HUES6 (cell line): ENCODE measurements at regions not wholly inside any gene's neighbourhood (a gene's known extent, or its start where the extent isn't known, plus 50 kb on each side); places are given as distances from the start of the nearest gene placed in this dataset.

Experiments used
- H3K27ac ChIP-seq: 2 replicates; pipeline ENCODE4 v1.7.0; 2013; ENCODE audit warnings: low read depth, mild to moderate bottlenecking, low read length, inconsistent platforms
- H3K27me3 ChIP-seq: 2 replicates; pipeline ENCODE4 v1.6.1; 2013; ENCODE audit warnings: low read length; ENCODE audit not compliant: control insufficient read depth, insufficient read depth
- H3K36me3 ChIP-seq: 2 replicates; pipeline ENCODE4 v1.6.1; 2013; ENCODE audit warnings: low read length; ENCODE audit not compliant: control insufficient read depth, insufficient read depth
- H3K4me1 ChIP-seq: 2 replicates; pipeline ENCODE4 v1.6.1; 2013; ENCODE audit warnings: low read length; ENCODE audit not compliant: control insufficient read depth, insufficient read depth
- H3K4me3 ChIP-seq: 2 replicates; pipeline ENCODE4 v1.5.1; 2013; ENCODE audit warnings: low read depth, low read length
- H3K9ac ChIP-seq: one replicate; pipeline ENCODE4 v1.6.1; 2013; ENCODE audit warnings: mild to moderate bottlenecking, low read length
- H3K9me3 ChIP-seq: 2 replicates; pipeline ENCODE4 v1.6.1; 2013; ENCODE audit warnings: low read depth, low read length; ENCODE audit not compliant: control insufficient read depth, insufficient read depth

DNA sequence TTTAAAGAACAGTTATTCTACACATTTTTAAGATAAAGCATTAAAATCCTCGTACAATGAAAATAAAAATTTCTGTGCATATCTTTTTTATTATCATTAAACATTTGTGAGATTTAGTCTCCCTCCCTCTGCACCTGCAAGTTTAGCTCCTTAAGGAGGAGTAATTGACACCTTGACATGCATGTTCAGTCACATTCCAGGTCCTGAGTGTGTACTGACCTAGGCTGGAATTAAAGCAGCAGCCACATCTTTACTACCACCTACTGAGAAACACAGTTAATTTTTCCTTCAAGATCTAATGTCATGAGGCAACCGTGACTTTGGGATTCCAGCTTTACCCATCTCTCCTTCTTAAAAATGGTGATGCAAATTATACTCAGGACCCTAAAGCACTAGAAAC lies 123.1 kb upstream of the FREM2 start:
- H3K4me3 ChIP-seq = no peak overlapping the region
- H3K27me3 ChIP-seq = no peaks in the 10 kb centered on the region
- no peak overlapping the region for H3K27ac ChIP-seq
- no peaks in the 10 kb centered on the region for H3K36me3 ChIP-seq
- H3K9ac ChIP-seq = no peak overlapping the region
- no peaks in the 10 kb centered on the region for H3K9me3 ChIP-seq
- no peaks in the 10 kb centered on the region for H3K4me1 ChIP-seq

DNA sequence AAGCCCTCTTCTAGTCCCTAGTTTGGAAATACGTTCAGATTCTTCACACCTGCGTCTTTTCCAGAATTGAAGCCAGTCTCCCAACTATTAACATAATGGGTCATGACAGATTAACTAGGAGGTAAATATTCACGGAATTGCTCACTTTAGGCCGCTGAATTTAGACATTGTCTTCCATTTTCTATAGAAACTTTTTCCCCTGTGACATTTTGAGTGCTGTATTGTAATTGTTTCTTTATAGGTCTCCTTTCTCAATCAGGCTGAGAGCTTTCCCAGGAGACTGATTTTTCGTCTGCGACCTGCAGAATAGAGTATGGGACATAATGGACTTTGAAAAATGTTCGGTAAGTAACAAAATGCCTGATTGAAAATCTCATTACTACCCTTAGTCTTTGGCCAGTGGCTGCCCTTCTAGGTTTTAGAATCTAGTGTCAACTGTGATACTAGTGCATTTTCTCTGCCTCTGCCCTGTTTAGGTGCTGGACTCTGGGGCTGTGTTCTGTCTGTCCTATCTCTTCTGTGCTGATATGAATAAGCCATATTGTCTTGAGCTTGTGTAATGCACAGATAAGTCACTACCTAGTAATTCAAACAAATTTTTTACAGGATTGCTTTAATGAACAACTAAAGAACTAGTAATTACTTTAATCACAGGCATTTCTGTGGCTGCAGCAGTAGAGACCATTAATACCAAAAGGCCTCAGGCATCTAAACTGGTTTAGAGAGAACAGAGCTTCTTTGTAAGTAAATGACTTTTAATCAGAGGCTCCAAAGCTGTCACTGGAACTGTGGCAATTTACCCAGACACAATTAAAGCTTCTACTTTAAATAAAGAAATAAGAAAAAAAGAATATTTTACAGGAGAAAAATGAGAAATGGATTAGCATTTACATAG lies 122.4 kb upstream of the FREM2 start:
- Histone ChIP-seq H3K36me3 (no peaks in the 10 kb centered on the region), H3K4me3 (no peak overlapping the region), H3K9me3 (no peaks in the 10 kb centered on the region), H3K4me1 (no peaks in the 10 kb centered on the region), H3K27ac (no peak overlapping the region), H3K27me3 (no peaks in the 10 kb centered on the region), H3K9ac (no peak overlapping the region)

DNA sequence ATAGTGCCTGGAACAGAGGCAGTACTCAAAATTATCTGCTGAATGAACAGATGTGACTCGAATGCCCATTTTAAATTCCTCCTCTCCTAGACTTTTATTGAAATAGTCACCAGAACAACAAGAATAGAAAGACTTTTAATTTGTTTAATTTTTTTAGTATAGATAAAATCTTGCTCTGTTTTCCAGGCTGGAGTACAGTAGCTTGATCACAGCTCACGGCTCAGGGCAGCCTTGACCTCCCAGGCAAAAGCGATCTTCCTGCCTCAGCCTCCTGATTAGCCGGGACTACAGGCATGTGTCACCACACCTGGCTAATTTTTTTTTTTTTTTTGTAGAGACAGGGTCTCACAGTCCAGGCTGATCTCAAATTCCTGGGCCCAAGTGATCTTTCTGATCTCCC lies 120.9 kb upstream of the FREM2 start:
- Histone ChIP-seq H3K36me3 (no peaks in the 10 kb centered on the region), H3K4me1 (no peaks in the 10 kb centered on the region), H3K27ac (no peak overlapping the region), H3K9me3 (0 out of 2 replicates have a peak, but pooled peaks cover 3% of the 10 kb centered on the region), H3K4me3 (no peak overlapping the region), H3K27me3 (no peaks in the 10 kb centered on the region), H3K9ac (no peak overlapping the region)

DNA sequence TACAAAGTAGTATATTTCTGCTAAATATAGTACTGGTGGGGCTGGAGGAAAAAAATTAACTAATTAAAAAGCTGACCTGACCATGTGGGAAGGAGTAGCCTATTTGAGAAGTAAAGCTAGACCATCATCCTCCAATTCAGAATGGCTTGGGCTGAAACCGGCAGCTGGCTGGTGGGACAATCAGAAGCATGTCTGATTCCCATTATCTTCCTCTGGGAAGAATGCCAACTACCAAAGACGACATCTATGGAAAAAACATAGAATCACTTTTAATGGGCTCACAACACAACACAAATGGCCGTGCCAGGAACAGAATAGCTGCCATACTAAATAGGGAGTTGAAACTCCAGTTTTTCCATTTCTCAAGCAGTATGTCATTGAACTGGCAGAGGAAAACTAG lies 120.4 kb upstream of the FREM2 start:
- no peak overlapping the region for H3K9ac ChIP-seq
- H3K4me3 ChIP-seq = no peak overlapping the region
- H3K27me3 ChIP-seq = no peaks in the 10 kb centered on the region
- H3K36me3 ChIP-seq = no peaks in the 10 kb centered on the region
- H3K4me1 ChIP-seq = no peaks in the 10 kb centered on the region
- no peak overlapping the region for H3K27ac ChIP-seq
- H3K9me3 ChIP-seq = 0 out of 2 replicates have a peak, but pooled peaks cover 3% of the 10 kb centered on the region

DNA sequence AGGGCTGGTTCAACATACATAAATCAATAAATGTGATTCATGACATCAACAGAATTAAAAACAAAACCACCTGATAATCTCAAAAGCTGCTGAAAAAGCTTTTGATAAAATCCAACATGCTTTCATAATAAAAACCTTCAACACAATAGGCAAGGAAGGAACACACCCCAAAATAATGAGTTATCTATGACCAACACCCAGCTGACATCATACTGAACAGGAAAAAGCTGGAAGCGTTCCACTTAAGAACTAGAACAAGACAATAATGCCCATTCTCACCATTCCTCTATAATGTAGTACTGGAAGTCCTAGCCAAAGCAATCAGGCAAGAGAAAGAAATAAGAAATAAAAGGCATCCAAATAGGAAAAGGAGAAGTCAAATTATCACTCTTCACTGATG lies 116.2 kb upstream of the FREM2 start:
- Histone ChIP-seq H3K27ac (no peak overlapping the region), H3K27me3 (no peaks in the 10 kb centered on the region), H3K9me3 (0 out of 2 replicates have a peak, but pooled peaks cover 3% of the 10 kb centered on the region), H3K36me3 (no peaks in the 10 kb centered on the region), H3K9ac (no peak overlapping the region), H3K4me3 (no peak overlapping the region), H3K4me1 (no peaks in the 10 kb centered on the region)

DNA sequence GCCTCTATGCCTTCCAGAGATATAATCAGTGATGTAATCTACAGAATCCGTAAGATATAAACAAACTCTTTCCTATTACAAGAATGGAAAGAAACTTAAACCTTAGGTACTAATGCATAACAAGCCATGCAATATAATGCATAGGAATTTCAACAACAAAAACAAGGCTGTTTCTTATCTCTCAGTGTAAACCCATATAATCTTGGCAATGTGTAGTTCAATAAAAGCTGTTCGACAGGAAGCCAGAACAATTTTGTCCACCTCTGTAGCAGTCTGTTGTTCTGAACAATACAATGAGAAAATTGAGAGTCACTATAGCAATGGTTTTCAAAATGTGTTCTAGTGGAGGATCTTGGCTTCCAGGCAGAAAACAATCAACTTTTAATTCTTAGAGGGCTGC lies 111.5 kb upstream of the FREM2 start:
- H3K27me3 ChIP-seq = no peaks in the 10 kb centered on the region
- H3K4me1 ChIP-seq = no peaks in the 10 kb centered on the region
- 0 out of 2 replicates have a peak, but pooled peaks cover 3% of the 10 kb centered on the region for H3K9me3 ChIP-seq
- H3K27ac ChIP-seq = no peak overlapping the region
- no peak overlapping the region for H3K9ac ChIP-seq
- no peaks in the 10 kb centered on the region for H3K36me3 ChIP-seq
- no peak overlapping the region for H3K4me3 ChIP-seq

DNA sequence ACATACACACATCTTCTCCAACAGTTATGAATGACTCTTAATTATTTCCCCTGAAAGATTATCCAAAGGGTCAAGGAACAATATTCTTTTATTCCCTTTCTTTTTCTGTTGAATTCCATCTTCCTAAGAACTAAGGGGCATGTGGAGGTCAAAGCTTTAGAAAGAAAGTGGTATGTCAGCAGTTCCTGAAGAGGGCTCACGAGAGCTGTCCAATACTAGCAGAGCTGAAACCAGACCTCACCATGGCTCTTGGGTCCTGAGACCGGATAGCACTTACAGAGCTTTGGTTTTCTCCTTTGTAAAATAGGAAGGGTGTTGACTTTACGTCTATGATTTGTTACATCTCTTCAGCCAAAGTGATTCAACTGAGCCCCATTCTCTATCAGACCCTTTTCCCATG lies 109.8 kb upstream of the FREM2 start:
- Histone ChIP-seq H3K36me3 (no peaks in the 10 kb centered on the region), H3K27ac (no peak overlapping the region), H3K27me3 (no peaks in the 10 kb centered on the region), H3K9ac (no peak overlapping the region), H3K9me3 (no peaks in the 10 kb centered on the region), H3K4me3 (no peak overlapping the region), H3K4me1 (no peaks in the 10 kb centered on the region)

DNA sequence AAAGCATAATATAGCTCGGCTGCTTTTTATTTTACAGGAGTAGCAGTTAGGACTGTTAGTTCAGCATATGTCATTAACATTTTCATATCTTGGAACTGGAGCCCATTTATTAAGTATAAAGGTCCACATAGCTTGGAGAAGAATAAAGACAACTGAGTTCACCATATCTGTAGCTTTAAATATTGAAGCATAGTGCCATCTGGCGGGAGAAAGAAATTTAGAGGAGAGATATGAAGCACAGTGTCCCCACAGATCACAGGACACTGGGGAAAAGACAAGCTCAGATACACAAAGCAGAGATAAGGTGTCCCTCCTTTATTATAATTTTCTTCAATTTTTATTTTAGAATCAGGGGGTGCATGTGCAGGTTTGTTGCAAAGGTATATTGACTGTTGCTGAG lies 104.7 kb upstream of the FREM2 start:
- H3K9me3 ChIP-seq = no peaks in the 10 kb centered on the region
- H3K4me3 ChIP-seq = no peak overlapping the region
- H3K36me3 ChIP-seq = no peaks in the 10 kb centered on the region
- H3K9ac ChIP-seq = no peak overlapping the region
- no peaks in the 10 kb centered on the region for H3K4me1 ChIP-seq
- no peaks in the 10 kb centered on the region for H3K27me3 ChIP-seq
- H3K27ac ChIP-seq = no peak overlapping the region

DNA sequence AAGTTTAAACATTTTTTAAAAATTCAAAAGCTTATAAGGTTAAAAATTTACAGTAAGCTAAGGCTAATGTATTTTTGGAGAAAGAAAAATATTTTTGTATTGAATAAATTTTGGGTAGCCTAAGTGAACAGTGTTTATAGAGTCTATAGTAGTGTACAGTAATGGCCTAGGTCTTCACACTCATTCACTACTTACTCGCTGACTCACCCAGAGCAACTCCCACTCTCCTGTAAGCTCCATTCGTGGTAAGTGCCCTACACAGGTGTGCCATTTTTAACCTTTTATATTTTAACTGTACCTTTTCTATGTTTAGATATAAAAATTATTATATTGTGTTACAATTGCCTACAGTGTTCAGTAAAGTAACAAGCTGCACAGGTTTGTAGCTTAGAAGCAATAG lies 96.6 kb upstream of the FREM2 start:
- Histone ChIP-seq H3K27ac (no peak overlapping the region), H3K9ac (no peak overlapping the region), H3K4me1 (no peaks in the 10 kb centered on the region), H3K27me3 (no peaks in the 10 kb centered on the region), H3K36me3 (no peaks in the 10 kb centered on the region), H3K4me3 (no peak overlapping the region), H3K9me3 (no peaks in the 10 kb centered on the region)

DNA sequence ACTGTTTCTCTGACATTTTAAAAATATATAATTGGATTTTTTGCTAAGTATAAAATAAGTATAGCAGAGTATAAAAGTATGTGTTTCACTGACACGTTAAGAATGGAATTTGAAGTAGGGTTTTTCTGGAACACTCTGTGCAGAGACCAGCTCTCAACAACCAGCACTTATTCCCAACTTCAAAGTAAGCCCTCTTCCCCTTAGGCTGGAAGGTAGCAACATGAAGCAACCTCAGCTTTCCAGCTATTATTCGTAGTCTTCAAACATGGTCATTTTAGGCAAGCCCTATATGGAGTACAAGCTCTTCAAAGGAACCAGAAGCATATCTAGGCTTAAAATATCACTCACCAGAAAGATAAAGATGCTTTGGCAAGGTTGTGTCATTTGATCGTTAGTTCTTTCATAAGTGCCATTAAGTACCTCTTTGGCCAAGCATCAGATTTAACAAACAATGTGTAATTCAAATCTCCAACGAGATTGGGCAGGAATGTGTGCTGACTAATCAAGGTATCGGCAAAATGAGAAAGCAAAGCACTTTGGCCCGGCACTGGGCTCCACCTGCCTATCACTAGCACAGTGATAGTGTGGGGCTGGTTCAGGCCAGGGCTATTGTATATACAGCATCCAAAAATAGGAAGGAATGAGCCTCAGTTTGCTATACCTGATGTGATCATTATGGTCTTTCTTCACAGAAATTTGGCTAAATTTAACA lies 95.9 kb upstream of the FREM2 start:
- no peak overlapping the region for H3K4me3 ChIP-seq
- no peaks in the 10 kb centered on the region for H3K4me1 ChIP-seq
- H3K27ac ChIP-seq = no peak overlapping the region
- no peaks in the 10 kb centered on the region for H3K27me3 ChIP-seq
- H3K9me3 ChIP-seq = no peaks in the 10 kb centered on the region
- H3K36me3 ChIP-seq = no peaks in the 10 kb centered on the region
- no peak overlapping the region for H3K9ac ChIP-seq

DNA sequence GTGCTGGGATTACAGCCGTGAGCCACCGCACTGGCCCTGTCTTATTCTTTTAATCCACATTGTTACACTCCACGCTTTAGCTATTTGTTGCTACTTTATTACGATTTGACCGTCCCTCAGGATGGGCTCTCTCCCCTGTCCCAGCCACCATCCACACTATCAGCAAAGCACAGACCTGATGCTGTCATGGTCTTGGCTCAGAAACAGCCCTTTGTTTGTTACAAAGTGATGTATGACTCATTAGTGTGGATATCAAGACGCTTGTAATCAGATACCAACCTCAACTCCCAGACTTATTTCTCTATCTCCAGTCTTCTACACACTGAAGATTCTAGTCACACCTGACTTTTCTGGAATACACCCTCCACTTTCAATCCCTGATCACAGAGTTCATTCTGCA lies 84.6 kb upstream of the FREM2 start:
- H3K4me1 ChIP-seq = peaks cover 10% of the 10 kb centered on the region
- H3K9ac ChIP-seq = no peak overlapping the region
- no peaks in the 10 kb centered on the region; the same call in 1 of the 2 replicates for H3K9me3 ChIP-seq
- no peak overlapping the region for H3K27ac ChIP-seq
- no peaks in the 10 kb centered on the region for H3K36me3 ChIP-seq
- no peaks in the 10 kb centered on the region for H3K27me3 ChIP-seq
- no peak overlapping the region for H3K4me3 ChIP-seq
